B cell (primary cell): ENCODE measurements at regions not wholly inside any gene's neighbourhood (a gene's known extent, or its start where the extent isn't known, plus 50 kb on each side); places are given as distances from the start of the nearest gene placed in this dataset.

Experiments
- ATAC-seq: fragments of 200-7000 bp; cut with Tn5 transposase; one replicate; pipeline ENCODE4 v1.10.0; 2021; ENCODE audit warnings: low read depth, mild to moderate bottlenecking, moderate number of reproducible peaks, moderate library complexity
- CTCF ChIA-PET: fragments of 350-600 bp; sonication (Branson Sonifier 250); formaldehyde crosslinking; loops from one replicate; lab custom pipeline; 2021; ENCODE audit warnings: antibody characterized with exemption, inconsistent platforms; lab: Charles Lee
- POLR2A ChIA-PET: fragments of 350-600 bp; sonication (Branson Sonifier 250); formaldehyde crosslinking; loops from one replicate; lab custom pipeline; 2021; ENCODE audit warnings: antibody characterized with exemption; lab: Charles Lee
- DNase-seq: peaks from one replicate; pipeline ENCODE4 v3.0.0; 2013
- H2AFZ ChIP-seq: 2 replicates; pipeline ENCODE4 v1.6.1; 2012; ENCODE audit warnings: mild to moderate bottlenecking, low read depth, low read length; ENCODE audit not compliant: insufficient read depth, poor library complexity, severe bottlenecking
- H3K27ac ChIP-seq, 2 donors: 1 replicate in 1 of 2; 2 replicates in 1 of 2; pipeline ENCODE4 v1.5.1; 2012 to 2013; ENCODE audit warnings: low read length in 2 of 2, mild to moderate bottlenecking in 2 of 2, moderate library complexity in 1 of 2
- H3K27me3 ChIP-seq, 4 experiments: fragments of 200-600 bp in 1 of 4; sonication (generic) in 1 of 4; replicated peaks in 1 of 4; 1 replicate in 2 of 4; 2 replicates in 2 of 4; pipeline versions ENCODE4 v1.6.1 to v1.7.0; 2013 to 2016; ENCODE audit warnings: low read length in 3 of 4, mild to moderate bottlenecking in 2 of 4, mixed read lengths in 1 of 4, moderate library complexity in 1 of 4; ENCODE audit not compliant: insufficient read depth in 4 of 4, control insufficient read depth in 3 of 4; ENCODE audit errors: control extremely low read depth in 1 of 4
- H3K36me3 ChIP-seq, 2 experiments: replicated peaks in 1 of 2; 1 replicate in 1 of 2; 2 replicates in 1 of 2; pipeline versions ENCODE4 v1.6.1 to v1.7.1; 2013; ENCODE audit warnings: low read length in 1 of 2; ENCODE audit not compliant: insufficient read depth in 2 of 2, control insufficient read depth in 1 of 2; ENCODE audit errors: control extremely low read depth in 1 of 2, extremely low read depth in 1 of 2
- H3K4me1 ChIP-seq, 2 donors: fragments of 200-600 bp in 1 of 2; sonication (generic) in 1 of 2; 1 replicate in 1 of 2; 2 replicates in 1 of 2; pipeline versions ENCODE4 v1.5.1 to v1.6.1; 2013 to 2017; ENCODE audit warnings: low read length in 2 of 2; ENCODE audit not compliant: control insufficient read depth in 2 of 2, insufficient read depth in 2 of 2
- H3K4me2 ChIP-seq: replicated peaks from 2 replicates; pipeline ENCODE3; 2012; ENCODE audit warnings: mild to moderate bottlenecking, low read depth, low read length; ENCODE audit not compliant: poor library complexity, severe bottlenecking
- H3K4me3 ChIP-seq, 5 experiments: fragments of 200-600 bp in 1 of 5; sonication (generic) in 1 of 5; 1 replicate in 3 of 5; 2 replicates in 2 of 5; pipeline versions ENCODE4 v1.5.1 to v1.7.0; 2011 to 2016; ENCODE audit warnings: low read length in 4 of 5, mild to moderate bottlenecking in 4 of 5, low read depth in 2 of 5, control low read depth in 1 of 5, moderate library complexity in 1 of 5; ENCODE audit not compliant: insufficient read depth in 1 of 5; ENCODE audit errors: control extremely low read depth in 1 of 5, extremely low read depth in 1 of 5
- H3K79me2 ChIP-seq: fragments of 200-600 bp; sonication (generic); one replicate; pipeline ENCODE4 v1.6.0; 2016; ENCODE audit warnings: low read length; ENCODE audit not compliant: control insufficient read depth, insufficient read depth
- H3K9ac ChIP-seq: fragments of 200-600 bp; sonication (generic); 2 replicates; pipeline ENCODE4 v1.6.1; 2017; ENCODE audit warnings: mild to moderate bottlenecking, low read length, moderate library complexity
- H3K9me3 ChIP-seq, 3 donors: one replicate each; pipeline versions ENCODE4 v1.6.1 to v1.7.1; 2013; ENCODE audit warnings: low read length in 2 of 3; ENCODE audit not compliant: control insufficient read depth in 2 of 3, insufficient read depth in 1 of 3; ENCODE audit errors: control extremely low read depth in 1 of 3
- H4K20me1 ChIP-seq: 2 replicates; pipeline ENCODE4 v1.6.0; 2012; ENCODE audit warnings: mild to moderate bottlenecking, low read length; ENCODE audit not compliant: insufficient read depth, control insufficient read depth, poor library complexity, severe bottlenecking
- H3K27ac Mint-ChIP-seq: one replicate; pipeline ENCODE4 v1.8.0; 2021; ENCODE audit warnings: mixed read lengths
- H3K27me3 Mint-ChIP-seq: one replicate; pipeline ENCODE4 v1.8.0; 2021; ENCODE audit warnings: mixed read lengths
- H3K4me1 Mint-ChIP-seq: one replicate; pipeline ENCODE4 v1.8.0; 2021; ENCODE audit warnings: mixed read lengths
- H3K4me3 Mint-ChIP-seq: one replicate; pipeline ENCODE4 v1.8.0; 2021; ENCODE audit warnings: mixed read lengths
- H3K9me3 Mint-ChIP-seq: one replicate; pipeline ENCODE4 v1.8.0; 2022; ENCODE audit warnings: mixed read lengths; ENCODE audit not compliant: insufficient read depth
- CTCF ChIP-seq: fragments of 200-600 bp; IDR thresholded peaks from one replicate; pipeline ENCODE4 v1.8.0; 2022; ENCODE audit warnings: antibody characterized with exemption, mild to moderate bottlenecking
- EZH2 ChIP-seq: IDR thresholded peaks from 2 replicates; pipeline ENCODE4 v1.6.1; 2012; ENCODE audit warnings: borderline replicate concordance, low read depth, mild to moderate bottlenecking, moderate library complexity, low read length; ENCODE audit not compliant: insufficient read depth, poor library complexity, severe bottlenecking
- WGBS: methylation state at CpG from one replicate; pipeline ENCODE4 v1.1.5; 2013; ENCODE audit warnings: missing lambda C conversion rate; ENCODE audit not compliant: insufficient coverage; 5-methylcytosine and 5-hydroxymethylcytosine counted together
- intact Hi-C: fragments of 100-400 bp; cut with micrococcal nuclease; formaldehyde crosslinking; loops from one replicate; pipeline ENCODE4 v1.10.0; 2022

GRCh38 chr6:9610620-9611415, 804.1 kb downstream of the TFAP2A start:
- DNase-seq: no peak
- no peaks in the 10 kb centered on the region for H3K4me1 ChIP-seq

More at GRCh38 chr6:9610620-9611415, 804.1 kb downstream of the TFAP2A start:
- 100% methylated on average over 1 of the region's 8 CpGs for WGBS
- H3K4me2 ChIP-seq: no peak overlapping the region
- H3K9me3 ChIP-seq: peaks cover 0 to 8% (median 0%) of the 10 kb centered on the region in 3 donors
- H3K4me3 Mint-ChIP-seq: no peak overlapping the region
- H3K9me3 Mint-ChIP-seq: peaks cover 4% of the 10 kb centered on the region
- H4K20me1 ChIP-seq: no peaks in the 10 kb centered on the region
- no peaks in the 10 kb centered on the region for H3K4me1 Mint-ChIP-seq
- ChIA-PET CTCF (no interaction called here), POLR2A (no interaction called here)
- H3K79me2 ChIP-seq: no peaks in the 10 kb centered on the region
- no peaks in the 10 kb centered on the region for H3K27me3 ChIP-seq
- H3K36me3 ChIP-seq: no peaks in the 10 kb centered on the region
- no peak for TF ChIP-seq CTCF
- TF ChIP-seq EZH2: no peak
- H2AFZ ChIP-seq: no peak overlapping the region
- intact Hi-C loops: no loop called here
- H3K27ac ChIP-seq: no peak overlapping the region
- no peaks in the 10 kb centered on the region for H3K27me3 Mint-ChIP-seq
- H3K9ac ChIP-seq: no peak overlapping the region
- no peak overlapping the region for H3K27ac Mint-ChIP-seq
- ATAC-seq: no peak
- H3K4me3 ChIP-seq: no peak overlapping the region
